ENCODE measurements at regions not wholly inside any gene's neighbourhood (a gene's known extent, or its start where the extent isn't known, plus 50 kb on each side); places are given as distances from the start of the nearest gene placed in this dataset.

- H3K79me2 ChIP-seq (ENCODE audit: insufficient read depth, low read length): no peaks in the 10 kb centered on the region
- H3K36me3 ChIP-seq (ENCODE audit: control insufficient read depth in 1 of 2, insufficient read depth in 2 of 2, low read length in 2 of 2): no peaks in the 10 kb centered on the region; a peak in 1 of 4 replicates
- no peaks in the 10 kb centered on the region for H3K4me1 ChIP-seq (ENCODE audit: control insufficient read depth in 1 of 2, insufficient read depth in 2 of 2, low read length in 2 of 2)
- ATAC-seq: no peak
- CTCF ChIA-PET: interaction anchor here (1.4 kb wide), 1 partner anchor 68 kb away, joined by 3 read pairs; no protein-coding TSS in a partner anchor
- intact Hi-C loops (cut with micrococcal nuclease): no loop called here
- TF ChIP-seq CTCF (IDR thresholded peaks at IDR 0.05 in 2 of 3, conservative IDR thresholded peaks at IDR 0.05 in 1 of 3; ENCODE audit: borderline replicate concordance in 1 of 3, insufficient read depth in 1 of 3, low read depth in 2 of 3, low read length in 2 of 3) (no peak), SP1 (IDR thresholded peaks at IDR 0.05; ENCODE audit: low read depth) (no peak), SRF (IDR thresholded peaks at IDR 0.05; ENCODE audit: low read depth) (no peak), YY1 (IDR thresholded peaks at IDR 0.05; ENCODE audit: extremely low read depth, insufficient replicate concordance, low read depth, low read length) (no peak), ZBTB33 (IDR thresholded peaks at IDR 0.05; ENCODE audit: extremely low read depth, insufficient replicate concordance, low read length) (no peak), TCF7L2 (IDR thresholded peaks at IDR 0.05; ENCODE audit: borderline replicate concordance, extremely low read depth, insufficient read depth, insufficient read length) (no peak), POLR2A (IDR thresholded peaks at IDR 0.05; ENCODE audit: borderline replicate concordance, extremely low read depth, insufficient read depth, insufficient read length) (no peak), FOSL1 (IDR thresholded peaks at IDR 0.05; ENCODE audit: low read depth) (no peak), JUND (IDR thresholded peaks at IDR 0.05) (no peak)
- DNase-seq (ENCODE audit: low read depth, low spot score): no peak
- no peak overlapping the region for H3K4me2 ChIP-seq (ENCODE audit: low read length)
- H3K9ac ChIP-seq (ENCODE audit: low read length): no peak overlapping the region
- no peak overlapping the region for H3K4me3 ChIP-seq (replicated peaks in 1 of 2; ENCODE audit: low read depth in 1 of 2, low read length in 2 of 2)
- H2AFZ ChIP-seq (ENCODE audit: low read depth, low read length, poor library complexity, severe bottlenecking): no peak overlapping the region
- no peak overlapping the region for H3K27ac ChIP-seq (ENCODE audit: low read depth, low read length)
- no peaks in the 10 kb centered on the region for H3K9me3 ChIP-seq (ENCODE audit: control insufficient read depth in 1 of 2, insufficient read depth in 1 of 2, low read depth in 1 of 2, low read length in 2 of 2)
- POLR2A ChIA-PET: no interaction called here
- peaks cover 49% of the 10 kb centered on the region for H3K27me3 ChIP-seq (ENCODE audit: insufficient read depth, low read length)
- no peaks in the 10 kb centered on the region for H3K9me2 ChIP-seq (ENCODE audit: insufficient read depth)
- no peaks in the 10 kb centered on the region for H4K20me1 ChIP-seq (ENCODE audit: insufficient read depth)
- RAD21 ChIA-PET (ENCODE audit: low non-redundant PET in 1 of 2, low total read pairs in 2 of 2, uncharacterized antibody in 2 of 2, unreplicated experiment in 2 of 2): no interaction called here
- no TSS peak for BruUV-seq (replicated peaks)
These were observed 411.2 kb downstream of the MATN1 start for GRCh38 chr1:30312226-30312625.

Measured in HCT116 (cell line).